ENCODE measurements at regions not wholly inside any gene's neighbourhood (a gene's known extent, or its start where the extent isn't known, plus 50 kb on each side); places are given as distances from the start of the nearest gene placed in this dataset.
A peak's percentile ranks its signal among the peaks of the same experiment; 100 is the strongest.
"Not testable (repeated sequence)": the region's sequence is repeated elsewhere in the genome, so short reads cannot be mapped to it uniquely, and the experiment has no call there.

GRCh38 chr4:4032364-4032763 lies 194.4 kb downstream of the OTOP1 start:
- not testable (repeated sequence) for DNase-seq (ENCODE audit: low spot score)

GRCh38 chr4:4032801-4033605 lies 193.7 kb downstream of the OTOP1 start:
- not testable (repeated sequence) for DNase-seq (ENCODE audit: low spot score)

- DNase-seq (ENCODE audit: low spot score) = not testable (repeated sequence)
These were observed 189.2 kb downstream of the OTOP1 start for GRCh38 chr4:4037399-4038138.

GRCh38 chr4:4045823-4046222 lies 180.9 kb downstream of the OTOP1 start:
- DNase-seq (ENCODE audit: low spot score) = not testable (repeated sequence)

GRCh38 chr4:4046686-4047085 lies 180.0 kb downstream of the OTOP1 start:
- not testable (repeated sequence) for DNase-seq (ENCODE audit: low spot score)

DNA sequence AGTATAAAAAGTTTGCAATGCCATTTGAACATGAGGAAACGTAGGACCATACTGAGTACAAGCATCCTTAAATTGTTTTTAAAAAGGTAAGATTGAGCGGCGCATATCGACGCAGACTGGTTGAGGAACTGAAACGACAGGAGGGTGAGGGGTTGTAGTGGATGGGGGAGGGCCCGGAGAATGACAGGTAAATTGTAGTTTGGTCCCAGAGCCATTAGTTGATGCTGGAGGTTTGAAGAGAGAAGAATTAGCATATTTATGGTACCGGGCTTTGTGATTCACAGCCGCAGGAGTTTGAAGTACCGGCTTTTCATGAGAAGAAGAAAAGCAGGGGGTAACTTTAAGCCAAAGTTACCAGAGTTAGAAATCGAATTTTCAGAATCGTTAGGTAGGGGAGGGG lies 179.5 kb downstream of the OTOP1 start:
- DNase-seq (ENCODE audit: low spot score) = peak; percentile 5

DNA sequence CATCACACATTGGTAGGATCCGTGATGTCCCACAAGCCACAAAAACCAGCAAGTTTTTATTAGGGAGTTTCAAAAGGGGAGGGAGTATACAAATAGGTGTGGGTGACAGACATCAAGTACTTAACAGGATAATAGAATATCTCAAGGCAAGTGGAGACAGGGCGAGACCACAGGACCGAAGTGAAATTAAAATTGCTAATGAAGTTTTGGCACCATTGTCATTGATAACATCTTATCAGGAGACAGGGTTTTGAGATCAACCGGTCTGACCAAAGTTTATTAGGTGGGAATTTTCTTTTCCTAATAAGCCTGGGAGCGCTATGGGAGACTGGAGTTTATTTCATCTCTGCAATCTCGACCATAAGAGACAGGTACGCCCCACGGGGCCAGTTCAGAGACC lies 178.5 kb downstream of the OTOP1 start:
- not testable (repeated sequence) for DNase-seq (ENCODE audit: low spot score)

- DNase-seq (ENCODE audit: low spot score) = not testable (repeated sequence)
These were observed 175.9 kb downstream of the OTOP1 start for GRCh38 chr4:4050781-4051180.

DNA sequence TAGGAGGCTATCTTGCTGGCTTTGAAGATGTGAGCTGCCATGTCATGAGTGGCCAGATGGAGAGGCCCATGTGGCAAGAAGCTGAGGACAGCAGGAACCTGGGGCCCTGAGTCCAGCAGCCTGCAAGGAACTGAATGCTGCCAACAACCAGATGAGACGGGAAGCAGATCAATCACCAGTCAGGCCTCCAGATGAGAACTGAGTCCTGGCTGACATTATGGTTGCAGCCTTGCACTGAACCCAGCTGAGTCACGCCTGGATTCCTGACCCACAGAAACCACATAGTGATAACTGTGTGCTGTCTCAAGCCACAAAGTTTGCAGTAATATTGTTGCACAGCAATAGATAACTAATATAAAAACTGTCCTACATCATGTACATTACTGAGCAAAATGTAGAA lies 173.8 kb downstream of the OTOP1 start:
- DNase-seq (ENCODE audit: low spot score) = not testable (repeated sequence)

DNA sequence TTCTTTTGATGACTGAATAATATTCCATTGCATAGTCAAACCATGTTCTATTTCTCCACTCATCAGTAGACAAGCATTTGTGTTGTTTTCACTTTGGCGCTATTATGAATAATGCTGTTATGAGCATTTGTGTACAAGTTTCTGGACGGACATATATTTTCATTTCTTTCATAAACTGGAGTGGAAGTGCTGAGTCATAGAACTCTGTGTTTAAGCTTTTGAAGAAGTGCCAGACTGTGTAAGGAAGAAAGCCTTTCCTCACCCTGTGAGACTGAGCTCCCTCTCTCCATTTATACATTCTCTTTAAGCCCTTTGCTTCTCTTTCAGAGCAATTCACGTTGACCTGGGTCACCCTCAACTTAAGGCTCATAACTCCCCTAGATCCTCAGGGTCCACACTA lies 169.5 kb downstream of the OTOP1 start:
- not testable (repeated sequence) for DNase-seq (ENCODE audit: low spot score)

GRCh38 chr4:4084171-4084570 lies 142.6 kb downstream of the OTOP1 start:
- DNase-seq (ENCODE audit: low spot score) = not testable (repeated sequence)

DNA sequence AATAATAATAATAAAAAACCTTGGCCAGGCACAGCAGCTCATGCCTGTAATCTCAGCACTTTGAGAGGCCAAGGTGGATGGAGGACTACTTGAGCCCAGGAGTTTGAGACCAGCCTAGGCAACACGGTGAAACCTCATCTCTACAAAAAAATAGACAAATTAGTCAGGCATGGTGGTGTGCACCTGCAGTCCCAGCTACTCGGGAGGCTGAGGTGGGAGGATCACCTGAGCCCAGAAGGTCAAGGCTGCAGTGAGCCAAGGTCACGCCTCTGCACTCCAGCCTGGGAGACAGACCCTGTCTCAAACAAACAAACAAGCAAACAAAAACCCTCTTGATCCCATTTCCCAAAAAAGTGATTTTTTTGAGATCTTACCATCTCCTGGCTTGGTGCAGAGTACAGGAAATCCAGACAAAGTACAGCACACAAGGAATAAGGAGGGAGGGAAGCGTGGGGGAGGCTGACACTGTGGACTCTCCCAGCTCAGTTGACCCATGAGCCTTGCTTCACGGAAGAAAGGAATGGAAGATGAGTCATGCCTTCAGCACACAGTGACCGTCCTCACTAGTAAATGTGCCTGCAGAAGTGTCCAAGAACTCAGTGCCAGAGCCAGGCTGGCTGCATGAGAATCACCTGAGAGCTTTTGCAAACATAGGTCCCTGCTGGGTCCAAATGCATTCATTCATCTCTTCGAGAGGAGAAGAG lies 136.9 kb downstream of the OTOP1 start:
- DNase-seq (ENCODE audit: low spot score) = peak; percentile 31

- DNase-seq (ENCODE audit: low spot score) = not testable (repeated sequence)
These were observed 136.0 kb downstream of the OTOP1 start for GRCh38 chr4:4090720-4091119.

DNA sequence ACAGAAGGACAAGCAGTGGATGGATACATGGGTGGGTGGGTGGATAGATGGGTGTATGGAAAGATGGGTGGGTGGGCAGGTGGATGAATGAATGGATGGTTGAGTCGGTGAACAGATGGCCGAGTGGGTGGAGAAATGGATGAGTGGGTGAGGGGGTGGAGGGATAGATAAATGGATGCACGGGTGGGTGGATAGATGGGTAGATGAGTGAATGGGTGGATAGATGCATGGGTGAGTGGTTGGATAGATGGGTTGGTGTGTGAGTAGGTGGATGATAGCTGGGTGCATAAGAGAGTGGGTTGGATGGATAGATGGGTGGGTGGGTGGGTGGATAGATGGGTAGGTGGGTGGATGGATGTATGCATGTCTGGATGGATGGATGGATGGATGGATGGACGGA lies 134.6 kb downstream of the OTOP1 start:
- not testable (repeated sequence) for DNase-seq (ENCODE audit: low spot score)

- not testable (repeated sequence) for DNase-seq (ENCODE audit: low spot score)
These were observed 127.1 kb downstream of the OTOP1 start for GRCh38 chr4:4099610-4100009.

- DNase-seq (ENCODE audit: low spot score) = not testable (repeated sequence)
These were observed 119.8 kb downstream of the OTOP1 start for GRCh38 chr4:4106923-4107322.

DNA sequence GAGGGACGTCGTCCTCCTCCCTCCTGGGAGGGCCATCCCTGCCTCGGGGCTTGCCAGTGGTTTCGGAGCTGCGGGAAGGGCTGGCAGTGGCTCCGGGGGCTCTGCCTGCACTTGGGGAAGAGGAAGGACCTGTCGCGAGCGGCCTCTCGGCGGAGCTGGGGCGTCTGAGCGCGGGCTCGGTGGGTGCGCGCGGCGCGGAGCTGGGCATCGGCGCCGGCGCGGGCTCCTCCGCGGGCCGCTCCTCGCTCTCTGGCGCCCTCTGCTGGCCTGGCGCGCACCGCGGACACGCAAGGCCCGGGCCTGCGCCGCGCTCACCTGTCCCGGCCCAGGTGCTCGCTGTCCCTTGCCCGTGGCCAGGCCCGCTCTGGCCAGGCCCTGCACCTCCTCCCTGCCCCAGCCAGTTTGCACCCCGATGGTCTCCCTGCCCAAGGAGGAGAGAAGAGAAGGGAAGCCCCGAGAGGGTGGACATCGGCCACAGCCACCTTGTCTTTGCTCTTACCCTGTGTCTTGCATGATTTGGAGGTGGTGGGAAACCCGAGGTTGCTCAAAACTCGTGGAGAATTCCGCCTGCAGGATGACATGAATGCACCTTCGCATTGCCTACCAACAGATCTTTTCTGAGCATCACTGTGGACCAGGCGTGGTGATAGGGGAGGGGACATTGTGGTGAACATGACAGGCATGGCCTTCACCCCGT lies 119.2 kb downstream of the OTOP1 start:
- DNase-seq (ENCODE audit: low spot score) = peak; percentile 22

- not testable (repeated sequence) for DNase-seq (ENCODE audit: low spot score)
These were observed 111.3 kb downstream of the OTOP1 start for GRCh38 chr4:4115381-4115780.

DNA sequence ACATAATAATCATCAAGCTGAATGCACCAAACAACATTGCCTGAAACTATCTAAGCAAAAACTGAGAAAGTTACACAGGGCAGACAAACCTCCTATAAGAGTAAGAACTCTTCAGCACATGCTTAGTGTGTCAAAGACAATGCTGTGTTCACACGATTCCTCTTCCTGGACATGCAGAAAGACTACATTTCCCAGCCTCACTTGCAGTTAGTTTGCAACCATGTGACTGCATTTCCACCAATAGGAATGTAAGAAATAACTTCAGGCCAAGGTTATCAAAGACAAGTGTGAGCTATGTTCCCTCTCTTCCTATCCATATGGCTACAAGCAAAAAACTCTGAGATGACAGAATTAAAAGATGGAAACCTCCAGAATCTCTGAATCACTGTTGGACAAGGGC lies 109.8 kb downstream of the OTOP1 start:
- peak; percentile 8 for DNase-seq (ENCODE audit: low spot score)

DNA sequence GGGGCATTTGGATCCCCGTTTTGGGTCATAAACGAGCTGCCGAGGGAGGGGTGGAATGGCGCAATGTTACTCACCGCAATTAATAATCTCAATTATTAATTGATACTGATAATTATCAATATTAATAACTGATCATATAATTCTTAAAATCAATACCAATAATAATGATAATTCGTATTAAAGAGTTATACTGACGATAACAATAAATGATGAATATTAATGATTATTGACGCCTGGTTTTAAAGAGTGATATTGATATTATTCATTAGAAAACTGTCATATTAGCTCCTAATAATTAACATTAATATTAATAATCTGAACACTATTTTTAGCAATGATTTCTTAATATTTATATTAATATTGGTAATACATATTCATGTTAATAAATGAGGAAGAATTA lies 92.4 kb downstream of the OTOP1 start:
- DNase-seq (ENCODE audit: low spot score) = not testable (repeated sequence)

DNA sequence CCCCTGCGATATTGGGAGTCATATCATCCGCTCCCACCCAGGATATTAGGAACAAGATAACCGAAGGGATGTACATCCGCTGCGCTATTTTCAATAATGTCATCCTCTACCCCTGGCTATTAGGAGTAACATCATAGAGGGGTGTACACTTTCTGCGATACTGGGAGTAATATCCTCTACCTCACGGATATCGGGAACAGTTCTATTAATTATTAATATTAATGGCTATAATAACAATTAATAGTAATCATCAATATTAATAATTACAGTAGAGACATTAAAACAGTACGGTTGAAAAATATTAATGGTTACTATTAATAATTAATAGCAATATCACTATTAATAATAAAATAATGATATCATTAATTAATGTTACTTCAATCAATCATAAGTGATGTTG lies 90.1 kb downstream of the OTOP1 start:
- DNase-seq (ENCODE audit: low spot score) = not testable (repeated sequence)
